ENCODE measurements at regions not wholly inside any gene's neighbourhood (a gene's known extent, or its start where the extent isn't known, plus 50 kb on each side); places are given as distances from the start of the nearest gene placed in this dataset.

DNA sequence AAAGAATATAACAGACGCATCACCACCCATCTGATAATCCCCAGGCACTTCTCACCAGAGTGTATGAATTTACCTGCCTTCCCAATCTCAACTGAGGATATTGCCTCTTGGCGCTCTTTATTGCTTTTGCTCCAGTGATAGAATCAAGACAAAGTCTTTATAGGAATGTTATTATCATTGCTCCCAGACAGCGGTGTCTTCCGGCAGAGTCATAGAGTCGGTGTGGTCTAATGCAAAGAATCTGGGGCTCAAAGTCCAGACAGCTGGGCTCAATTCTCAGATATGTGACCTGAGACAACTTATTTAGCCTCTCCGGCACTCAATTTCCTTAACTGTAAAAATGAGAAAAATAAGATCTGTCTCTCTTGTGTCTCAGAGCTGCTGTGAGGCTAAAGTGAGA lies 106.1 kb upstream of the PAK3 start:
- Histone ChIP-seq H3K27ac (ENCODE audit: low read depth, low read length) (no peak overlapping the region), H3K4me3 (ENCODE audit: low read depth, low read length) (no peak overlapping the region), H3K9me3 (ENCODE audit: control insufficient read depth, insufficient read depth, low read length) (no peaks in the 10 kb centered on the region), H3K27me3 (ENCODE audit: control insufficient read depth, insufficient read depth, low read length) (no peaks in the 10 kb centered on the region)
- no peak for DNase-seq (ENCODE audit: low read depth, low spot score)
- ChIA-PET CTCF (interaction anchor here (0.7 kb wide), 2 partner anchors 14 to 31 kb away, joined by 3 to 4 read pairs; no protein-coding TSS in a partner anchor), POLR2A (no interaction called here)
- TF ChIP-seq, protein P1, sequence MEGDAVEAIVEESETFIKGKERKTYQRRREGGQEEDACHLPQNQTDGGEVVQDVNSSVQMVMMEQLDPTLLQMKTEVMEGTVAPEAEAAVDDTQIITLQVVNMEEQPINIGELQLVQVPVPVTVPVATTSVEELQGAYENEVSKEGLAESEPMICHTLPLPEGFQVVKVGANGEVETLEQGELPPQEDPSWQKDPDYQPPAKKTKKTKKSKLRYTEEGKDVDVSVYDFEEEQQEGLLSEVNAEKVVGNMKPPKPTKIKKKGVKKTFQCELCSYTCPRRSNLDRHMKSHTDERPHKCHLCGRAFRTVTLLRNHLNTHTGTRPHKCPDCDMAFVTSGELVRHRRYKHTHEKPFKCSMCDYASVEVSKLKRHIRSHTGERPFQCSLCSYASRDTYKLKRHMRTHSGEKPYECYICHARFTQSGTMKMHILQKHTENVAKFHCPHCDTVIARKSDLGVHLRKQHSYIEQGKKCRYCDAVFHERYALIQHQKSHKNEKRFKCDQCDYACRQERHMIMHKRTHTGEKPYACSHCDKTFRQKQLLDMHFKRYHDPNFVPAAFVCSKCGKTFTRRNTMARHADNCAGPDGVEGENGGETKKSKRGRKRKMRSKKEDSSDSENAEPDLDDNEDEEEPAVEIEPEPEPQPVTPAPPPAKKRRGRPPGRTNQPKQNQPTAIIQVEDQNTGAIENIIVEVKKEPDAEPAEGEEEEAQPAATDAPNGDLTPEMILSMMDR (IDR thresholded peaks at IDR 0.05; ENCODE audit: low read depth, low read length): no peak

- DNase-seq (ENCODE audit: low read depth, low spot score): no peak
- POLR2A ChIA-PET: no interaction called here
- H3K27ac ChIP-seq (ENCODE audit: low read depth, low read length): no peak overlapping the region
- TF ChIP-seq, protein P1 (IDR thresholded peaks at IDR 0.05; ENCODE audit: low read depth, low read length): no peak
- H3K9me3 ChIP-seq (ENCODE audit: control insufficient read depth, insufficient read depth, low read length): no peaks in the 10 kb centered on the region
- H3K4me3 ChIP-seq (ENCODE audit: low read depth, low read length): no peak overlapping the region
- H3K27me3 ChIP-seq (ENCODE audit: control insufficient read depth, insufficient read depth, low read length): no peaks in the 10 kb centered on the region
- CTCF ChIA-PET: no interaction called here
Measured at GRCh38 chrX:110989447-110989846, 106.5 kb upstream of the PAK3 start.

DNA sequence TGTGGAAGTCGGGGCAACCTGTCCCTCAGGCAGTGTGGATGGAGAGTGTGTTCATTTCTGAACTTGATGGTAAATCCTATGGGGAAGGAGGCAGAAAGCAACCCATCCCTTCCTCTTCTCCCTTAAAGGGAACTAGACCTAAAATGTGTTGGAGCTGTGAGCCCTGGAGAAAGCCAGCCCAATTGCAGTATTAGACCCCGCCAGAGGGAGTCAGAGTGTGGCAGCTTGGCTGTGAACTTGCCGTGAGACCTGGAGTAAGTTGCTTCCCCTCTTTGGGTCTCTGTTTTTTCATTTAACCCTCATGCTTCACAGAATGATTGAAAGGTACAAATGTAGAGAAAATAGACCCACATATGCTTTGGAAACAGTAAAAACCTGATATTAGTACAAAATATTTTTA lies 108.7 kb upstream of the PAK3 start:
- Histone ChIP-seq H3K4me3 (ENCODE audit: low read depth, low read length) (no peak overlapping the region), H3K27me3 (ENCODE audit: control insufficient read depth, insufficient read depth, low read length) (no peaks in the 10 kb centered on the region), H3K27ac (ENCODE audit: low read depth, low read length) (no peak overlapping the region), H3K9me3 (ENCODE audit: control insufficient read depth, insufficient read depth, low read length) (no peaks in the 10 kb centered on the region)
- POLR2A ChIA-PET: no interaction called here
- TF ChIP-seq, protein P1 (IDR thresholded peaks at IDR 0.05; ENCODE audit: low read depth, low read length): 0 out of 2 replicates have a peak, but pooled peaks have one; percentile 11
- CTCF ChIA-PET: interaction anchor here (1.7 kb wide), 1 partner anchor 113 kb away, joined by 6 read pairs; no protein-coding TSS in a partner anchor
- no peak for DNase-seq (ENCODE audit: low read depth, low spot score)

- CTCF ChIA-PET: no interaction called here
- POLR2A ChIA-PET: no interaction called here
- no peak for DNase-seq (ENCODE audit: low read depth, low spot score)
- H3K27me3 ChIP-seq (ENCODE audit: control insufficient read depth, insufficient read depth, low read length): no peaks in the 10 kb centered on the region
- no peak overlapping the region for H3K27ac ChIP-seq (ENCODE audit: low read depth, low read length)
- no peak overlapping the region for H3K4me3 ChIP-seq (ENCODE audit: low read depth, low read length)
- H3K9me3 ChIP-seq (ENCODE audit: control insufficient read depth, insufficient read depth, low read length): no peaks in the 10 kb centered on the region
- TF ChIP-seq, protein P1 (IDR thresholded peaks at IDR 0.05; ENCODE audit: low read depth, low read length): no peak
Measured at GRCh38 chrX:110985470-110985869, 110.5 kb upstream of the PAK3 start.

DNA sequence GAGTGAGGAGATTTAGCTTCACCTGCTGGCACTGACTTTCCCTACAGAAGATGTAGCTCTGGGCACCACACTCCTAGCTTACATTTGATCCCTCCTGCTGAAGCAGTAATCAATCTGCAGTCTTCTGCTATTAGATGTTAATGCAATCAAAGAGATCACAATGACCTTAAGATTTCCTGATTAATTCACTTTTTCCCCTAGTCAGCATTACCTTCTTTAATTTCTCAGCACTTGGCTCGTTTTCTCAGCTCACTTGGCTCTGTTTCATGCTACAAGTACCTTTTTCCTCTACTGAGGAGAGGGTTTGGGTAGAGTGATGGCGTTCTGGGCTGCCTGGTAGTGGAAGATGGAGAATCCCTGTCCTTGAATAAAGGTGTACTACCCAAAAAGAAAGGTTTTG lies 113.0 kb upstream of the PAK3 start:
- TF ChIP-seq, protein P1 (IDR thresholded peaks at IDR 0.05; ENCODE audit: low read depth, low read length): no peak
- CTCF ChIA-PET: no interaction called here
- no peak overlapping the region for H3K4me3 ChIP-seq (ENCODE audit: low read depth, low read length)
- POLR2A ChIA-PET: no interaction called here
- no peaks in the 10 kb centered on the region for H3K27me3 ChIP-seq (ENCODE audit: control insufficient read depth, insufficient read depth, low read length)
- DNase-seq (ENCODE audit: low read depth, low spot score): no peak
- H3K9me3 ChIP-seq (ENCODE audit: control insufficient read depth, insufficient read depth, low read length): no peaks in the 10 kb centered on the region
- H3K27ac ChIP-seq (ENCODE audit: low read depth, low read length): no peak overlapping the region
